Peyer's patch (tissue), 4 donors: ENCODE measurements at regions not wholly inside any gene's neighbourhood (a gene's known extent, or its start where the extent isn't known, plus 50 kb on each side); places are given as distances from the start of the nearest gene placed in this dataset.

ENCODE experiments used
- CTCF ChIP-seq, 6 experiments: fragments of 450-650 bp in 4 of 6; fragments of 200-600 bp in 2 of 6; sonication (generic) in 1 of 6; IDR thresholded peaks; one replicate each; pipeline ENCODE4 v1.5.1; 2017 to 2019; ENCODE audit warnings: antibody characterized with exemption in 6 of 6, mild to moderate bottlenecking in 3 of 6, moderate library complexity in 1 of 6
- POLR2A ChIP-seq, 2 donors: fragments of 450-650 bp; IDR thresholded peaks; one replicate each; pipeline ENCODE4 v1.5.1; 2017; ENCODE audit warnings: antibody characterized with exemption in 2 of 2, mild to moderate bottlenecking in 2 of 2, moderate library complexity in 2 of 2

GRCh38 chr4:155603360-155603891 lies 63.2 kb upstream of the GUCY1A1 start:
- TF ChIP-seq POLR2A (IDR thresholded peaks at IDR 0.05): no peak
- TF ChIP-seq CTCF (IDR thresholded peaks at IDR 0.05): no peak
